WTC11 (cell line): ENCODE measurements at regions not wholly inside any gene's neighbourhood (a gene's known extent, or its start where the extent isn't known, plus 50 kb on each side); places are given as distances from the start of the nearest gene placed in this dataset.

Experiments used
- CREB1 ChIP-seq: sonication (generic); formaldehyde crosslinking; IDR thresholded peaks from 2 replicates; pipeline ENCODE4 v1.8.0; 2023; ENCODE audit warnings: mild to moderate bottlenecking, missing genetic modification reagents
- TEAD4 ChIP-seq: sonication (generic); formaldehyde crosslinking; IDR thresholded peaks from 2 replicates; pipeline ENCODE4 v1.8.0; 2022; ENCODE audit warnings: mild to moderate bottlenecking, missing genetic modification reagents
- TF ChIP-seq, protein P1 (sequence below): sonication (generic); formaldehyde crosslinking; IDR thresholded peaks from 2 replicates; pipeline ENCODE4 v1.8.1; 2022; ENCODE audit warnings: mild to moderate bottlenecking, missing genetic modification reagents, moderate library complexity, borderline replicate concordance
- TF ChIP-seq, protein P2 (sequence below): sonication (generic); formaldehyde crosslinking; conservative IDR thresholded peaks from 2 replicates; pipeline ENCODE4 v1.8.1; 2022; ENCODE audit warnings: mild to moderate bottlenecking, missing genetic modification reagents
- TF ChIP-seq, protein P3 (sequence below): sonication (generic); formaldehyde crosslinking; IDR thresholded peaks from 2 replicates; pipeline ENCODE4 v1.8.0; 2022; ENCODE audit warnings: mild to moderate bottlenecking, missing genetic modification reagents
- TF ChIP-seq, protein P4 (sequence below): fragments of 200-600 bp; IDR thresholded peaks from 2 replicates; pipeline ENCODE4 v1.8.0; 2022; ENCODE audit warnings: antibody characterized with exemption

DNA sequence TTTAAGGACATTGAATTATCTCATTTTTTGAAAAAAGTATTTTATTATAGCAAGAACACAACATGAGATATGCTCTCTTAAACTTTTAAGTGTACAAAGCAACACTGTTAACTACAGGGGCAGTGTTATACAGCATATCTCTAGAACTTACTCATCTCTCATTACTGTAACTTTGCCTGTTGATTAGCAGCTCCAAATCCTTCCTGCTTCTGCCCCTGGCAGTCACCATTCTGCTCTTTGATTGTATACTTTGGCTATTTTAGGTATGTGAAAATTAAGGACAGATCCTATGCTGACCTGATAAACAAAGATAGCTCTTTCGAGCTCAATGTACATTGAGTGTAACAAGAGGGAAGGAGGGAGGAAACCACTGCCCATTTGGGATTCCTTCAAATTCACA lies 1349.8 kb upstream of the GJE1 start:
- TF ChIP-seq, protein P1, sequence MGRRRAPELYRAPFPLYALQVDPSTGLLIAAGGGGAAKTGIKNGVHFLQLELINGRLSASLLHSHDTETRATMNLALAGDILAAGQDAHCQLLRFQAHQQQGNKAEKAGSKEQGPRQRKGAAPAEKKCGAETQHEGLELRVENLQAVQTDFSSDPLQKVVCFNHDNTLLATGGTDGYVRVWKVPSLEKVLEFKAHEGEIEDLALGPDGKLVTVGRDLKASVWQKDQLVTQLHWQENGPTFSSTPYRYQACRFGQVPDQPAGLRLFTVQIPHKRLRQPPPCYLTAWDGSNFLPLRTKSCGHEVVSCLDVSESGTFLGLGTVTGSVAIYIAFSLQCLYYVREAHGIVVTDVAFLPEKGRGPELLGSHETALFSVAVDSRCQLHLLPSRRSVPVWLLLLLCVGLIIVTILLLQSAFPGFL (CRISPR knock-in tag): no peak
- TF ChIP-seq, protein P2, sequence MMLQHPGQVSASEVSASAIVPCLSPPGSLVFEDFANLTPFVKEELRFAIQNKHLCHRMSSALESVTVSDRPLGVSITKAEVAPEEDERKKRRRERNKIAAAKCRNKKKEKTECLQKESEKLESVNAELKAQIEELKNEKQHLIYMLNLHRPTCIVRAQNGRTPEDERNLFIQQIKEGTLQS: no peak
- TF ChIP-seq TEAD4 (CRISPR knock-in tag) (no peak), CREB1 (CRISPR knock-in tag) (no peak)
- TF ChIP-seq, protein P3, sequence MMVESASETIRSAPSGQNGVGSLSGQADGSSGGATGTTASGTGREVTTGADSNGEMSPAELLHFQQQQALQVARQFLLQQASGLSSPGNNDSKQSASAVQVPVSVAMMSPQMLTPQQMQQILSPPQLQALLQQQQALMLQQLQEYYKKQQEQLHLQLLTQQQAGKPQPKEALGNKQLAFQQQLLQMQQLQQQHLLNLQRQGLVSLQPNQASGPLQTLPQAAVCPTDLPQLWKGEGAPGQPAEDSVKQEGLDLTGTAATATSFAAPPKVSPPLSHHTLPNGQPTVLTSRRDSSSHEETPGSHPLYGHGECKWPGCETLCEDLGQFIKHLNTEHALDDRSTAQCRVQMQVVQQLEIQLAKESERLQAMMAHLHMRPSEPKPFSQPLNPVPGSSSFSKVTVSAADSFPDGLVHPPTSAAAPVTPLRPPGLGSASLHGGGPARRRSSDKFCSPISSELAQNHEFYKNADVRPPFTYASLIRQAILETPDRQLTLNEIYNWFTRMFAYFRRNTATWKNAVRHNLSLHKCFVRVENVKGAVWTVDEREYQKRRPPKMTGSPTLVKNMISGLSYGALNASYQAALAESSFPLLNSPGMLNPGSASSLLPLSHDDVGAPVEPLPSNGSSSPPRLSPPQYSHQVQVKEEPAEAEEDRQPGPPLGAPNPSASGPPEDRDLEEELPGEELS (CRISPR knock-in tag): no peak
- TF ChIP-seq, protein P4, sequence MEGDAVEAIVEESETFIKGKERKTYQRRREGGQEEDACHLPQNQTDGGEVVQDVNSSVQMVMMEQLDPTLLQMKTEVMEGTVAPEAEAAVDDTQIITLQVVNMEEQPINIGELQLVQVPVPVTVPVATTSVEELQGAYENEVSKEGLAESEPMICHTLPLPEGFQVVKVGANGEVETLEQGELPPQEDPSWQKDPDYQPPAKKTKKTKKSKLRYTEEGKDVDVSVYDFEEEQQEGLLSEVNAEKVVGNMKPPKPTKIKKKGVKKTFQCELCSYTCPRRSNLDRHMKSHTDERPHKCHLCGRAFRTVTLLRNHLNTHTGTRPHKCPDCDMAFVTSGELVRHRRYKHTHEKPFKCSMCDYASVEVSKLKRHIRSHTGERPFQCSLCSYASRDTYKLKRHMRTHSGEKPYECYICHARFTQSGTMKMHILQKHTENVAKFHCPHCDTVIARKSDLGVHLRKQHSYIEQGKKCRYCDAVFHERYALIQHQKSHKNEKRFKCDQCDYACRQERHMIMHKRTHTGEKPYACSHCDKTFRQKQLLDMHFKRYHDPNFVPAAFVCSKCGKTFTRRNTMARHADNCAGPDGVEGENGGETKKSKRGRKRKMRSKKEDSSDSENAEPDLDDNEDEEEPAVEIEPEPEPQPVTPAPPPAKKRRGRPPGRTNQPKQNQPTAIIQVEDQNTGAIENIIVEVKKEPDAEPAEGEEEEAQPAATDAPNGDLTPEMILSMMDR: no peak
